ENCODE measurements at regions not wholly inside any gene's neighbourhood (a gene's known extent, or its start where the extent isn't known, plus 50 kb on each side); places are given as distances from the start of the nearest gene placed in this dataset.

GRCh38 chr12:24698972-24699371, 249.9 kb downstream of the BCAT1 start:
- ChIA-PET CTCF (no interaction called here), POLR2A (no interaction called here)
- no peak overlapping the region for H2AFZ ChIP-seq (ENCODE audit: insufficient read depth, low read depth, low read length, poor library complexity, severe bottlenecking)

GRCh38 chr12:24697769-24698168, 251.1 kb downstream of the BCAT1 start:
- Histone ChIP-seq H3K9ac (ENCODE audit: low read length) (no peak overlapping the region), H3K4me3 (ENCODE audit: control extremely low read depth in 1 of 5, extremely low read depth in 1 of 5, insufficient read depth in 1 of 5, low read depth in 2 of 5, low read length in 4 of 5) (no peak overlapping the region), H3K27me3 (replicated peaks in 1 of 4; ENCODE audit: control extremely low read depth in 1 of 4, control insufficient read depth in 3 of 4, insufficient read depth in 4 of 4, low read length in 3 of 4) (no peaks in the 10 kb centered on the region), H3K4me2 (replicated peaks; ENCODE audit: low read depth, low read length, poor library complexity, severe bottlenecking) (no peak overlapping the region), H2AFZ (ENCODE audit: insufficient read depth, low read depth, low read length, poor library complexity, severe bottlenecking) (no peak overlapping the region), H3K9me3 (ENCODE audit: control extremely low read depth in 1 of 3, control insufficient read depth in 2 of 3, insufficient read depth in 1 of 3, low read length in 2 of 3) (no peaks in the 10 kb centered on the region), H3K36me3 (replicated peaks in 1 of 2; ENCODE audit: control extremely low read depth in 1 of 2, control insufficient read depth in 1 of 2, extremely low read depth in 1 of 2, insufficient read depth in 2 of 2, low read length in 1 of 2) (no peaks in the 10 kb centered on the region), H3K27ac (ENCODE audit: low read length in 2 of 2) (no peak overlapping the region), H3K4me1 (ENCODE audit: control insufficient read depth in 2 of 2, insufficient read depth in 2 of 2, low read length in 2 of 2) (no peaks in the 10 kb centered on the region), H3K79me2 (ENCODE audit: control insufficient read depth, insufficient read depth, low read length) (no peaks in the 10 kb centered on the region), H4K20me1 (ENCODE audit: control insufficient read depth, insufficient read depth, low read length, poor library complexity, severe bottlenecking) (no peaks in the 10 kb centered on the region)
- CTCF ChIA-PET: no interaction called here
- Mint-ChIP-seq H3K4me1 (no peaks in the 10 kb centered on the region), H3K27me3 (no peaks in the 10 kb centered on the region), H3K27ac (no peak overlapping the region), H3K4me3 (no peak overlapping the region), H3K9me3 (ENCODE audit: insufficient read depth) (no peaks in the 10 kb centered on the region)
- ATAC-seq (ENCODE audit: low read depth): no peak
- DNase-seq: no peak
- WGBS (ENCODE audit: insufficient coverage): no CpG with 5 or more reads among the region's 2 CpGs
- TF ChIP-seq EZH2 (IDR thresholded peaks at IDR 0.05; ENCODE audit: borderline replicate concordance, insufficient read depth, low read depth, low read length, poor library complexity, severe bottlenecking): no peak
- no peak for TF ChIP-seq CTCF (IDR thresholded peaks at IDR 0.05)
- intact Hi-C loops (cut with micrococcal nuclease): no loop called here
- POLR2A ChIA-PET: no interaction called here

More at GRCh38 chr12:24698972-24699371, 249.9 kb downstream of the BCAT1 start:
- Histone ChIP-seq H3K27ac (ENCODE audit: low read length in 2 of 2) (no peak overlapping the region), H3K79me2 (ENCODE audit: control insufficient read depth, insufficient read depth, low read length) (no peaks in the 10 kb centered on the region), H3K4me2 (replicated peaks; ENCODE audit: low read depth, low read length, poor library complexity, severe bottlenecking) (no peak overlapping the region), H3K36me3 (replicated peaks in 1 of 2; ENCODE audit: control extremely low read depth in 1 of 2, control insufficient read depth in 1 of 2, extremely low read depth in 1 of 2, insufficient read depth in 2 of 2, low read length in 1 of 2) (no peaks in the 10 kb centered on the region), H3K9me3 (ENCODE audit: control extremely low read depth in 1 of 3, control insufficient read depth in 2 of 3, insufficient read depth in 1 of 3, low read length in 2 of 3) (peaks cover 0 to 1% (median 0%) of the 10 kb centered on the region in 3 donors), H3K27me3 (replicated peaks in 1 of 4; ENCODE audit: control extremely low read depth in 1 of 4, control insufficient read depth in 3 of 4, insufficient read depth in 4 of 4, low read length in 3 of 4) (no peaks in the 10 kb centered on the region), H3K9ac (ENCODE audit: low read length) (no peak overlapping the region), H3K4me3 (ENCODE audit: control extremely low read depth in 1 of 5, extremely low read depth in 1 of 5, insufficient read depth in 1 of 5, low read depth in 2 of 5, low read length in 4 of 5) (no peak overlapping the region), H4K20me1 (ENCODE audit: control insufficient read depth, insufficient read depth, low read length, poor library complexity, severe bottlenecking) (no peaks in the 10 kb centered on the region), H3K4me1 (ENCODE audit: control insufficient read depth in 2 of 2, insufficient read depth in 2 of 2, low read length in 2 of 2) (no peaks in the 10 kb centered on the region)
- no CpG with 5 or more reads among the region's 2 CpGs for WGBS (ENCODE audit: insufficient coverage)
- H3K27me3 Mint-ChIP-seq: no peaks in the 10 kb centered on the region
- no peak overlapping the region for H3K4me3 Mint-ChIP-seq
- H3K9me3 Mint-ChIP-seq (ENCODE audit: insufficient read depth): no peaks in the 10 kb centered on the region
- H3K4me1 Mint-ChIP-seq: no peaks in the 10 kb centered on the region
- ATAC-seq (ENCODE audit: low read depth) (no peak), DNase-seq (no peak)
- TF ChIP-seq CTCF (IDR thresholded peaks at IDR 0.05) (no peak), EZH2 (IDR thresholded peaks at IDR 0.05; ENCODE audit: borderline replicate concordance, insufficient read depth, low read depth, low read length, poor library complexity, severe bottlenecking) (no peak)
- no peak overlapping the region for H3K27ac Mint-ChIP-seq
- intact Hi-C loops (cut with micrococcal nuclease): no loop called here
